Neural crest cell (in vitro differentiated cells): ENCODE measurements at regions not wholly inside any gene's neighbourhood (a gene's known extent, or its start where the extent isn't known, plus 50 kb on each side); places are given as distances from the start of the nearest gene placed in this dataset.

Source experiments
- DNase-seq: peaks from one replicate; pipeline ENCODE4 v3.0.0; 2021; ENCODE audit warnings: low read depth, mixed read lengths, low spot score
- H3K27ac Mint-ChIP-seq: one replicate; pipeline ENCODE4 v1.8.0; 2021; ENCODE audit warnings: mild to moderate bottlenecking, mixed read lengths; ENCODE audit not compliant: unreplicated experiment
- H3K27me3 Mint-ChIP-seq: 2 replicates; pipeline ENCODE4 v1.8.0; 2021; ENCODE audit warnings: low read depth, mild to moderate bottlenecking, mixed read lengths
- H3K36me3 Mint-ChIP-seq: 2 replicates; pipeline ENCODE4 v1.8.0; 2021; ENCODE audit warnings: low read depth, mild to moderate bottlenecking, mixed read lengths
- H3K4me1 Mint-ChIP-seq: 2 replicates; pipeline ENCODE4 v1.8.0; 2021; ENCODE audit warnings: mixed read lengths
- H3K4me3 Mint-ChIP-seq: one replicate; pipeline ENCODE4 v1.8.0; 2021; ENCODE audit warnings: mild to moderate bottlenecking, mixed read lengths
- H3K9me3 Mint-ChIP-seq: 2 replicates; pipeline ENCODE4 v1.8.0; 2021; ENCODE audit warnings: mixed read lengths
- TF ChIP-seq, protein P1 (sequence below): fragments of 200-600 bp; sonication (generic); conservative IDR thresholded peaks from 2 replicates; pipeline ENCODE4 v1.5.0; 2021; ENCODE audit warnings: antibody characterized with exemption, mild to moderate bottlenecking

DNA sequence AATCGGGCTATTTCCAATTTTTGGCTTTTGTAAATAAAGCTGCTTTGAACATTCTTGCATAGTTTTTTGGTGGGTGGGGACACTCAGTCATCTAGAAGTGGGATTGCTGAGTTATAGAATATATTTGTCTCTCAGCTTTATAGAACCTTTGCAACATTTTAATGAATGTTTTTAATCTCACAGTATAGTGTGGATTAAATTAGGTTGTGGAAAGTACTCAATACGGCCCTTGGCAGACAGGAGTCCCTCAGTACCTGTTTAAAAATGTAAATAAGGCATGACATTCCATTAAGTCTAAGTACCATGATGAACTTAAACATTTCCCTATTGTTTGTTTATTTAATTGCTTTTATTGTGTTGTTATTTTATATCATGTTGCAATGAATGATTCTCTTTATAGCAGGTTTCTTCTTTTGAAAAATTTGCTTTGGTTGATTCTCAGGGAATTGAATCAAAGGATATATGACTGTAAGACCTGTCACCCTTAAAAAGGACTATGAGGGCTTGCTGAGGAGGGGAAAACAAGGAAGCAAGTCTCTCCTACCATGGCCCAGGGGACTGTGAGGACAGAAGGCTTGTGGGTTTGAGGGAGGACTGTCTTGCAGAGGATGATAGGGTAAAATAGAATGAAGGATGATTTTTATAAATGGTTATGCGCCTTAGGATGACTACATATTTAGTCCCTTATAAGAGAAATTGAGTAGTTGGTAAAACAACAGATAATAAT is 165.1 kb downstream of the RPIA start:
- H3K27ac Mint-ChIP-seq: no peak overlapping the region
- TF ChIP-seq, protein P1, sequence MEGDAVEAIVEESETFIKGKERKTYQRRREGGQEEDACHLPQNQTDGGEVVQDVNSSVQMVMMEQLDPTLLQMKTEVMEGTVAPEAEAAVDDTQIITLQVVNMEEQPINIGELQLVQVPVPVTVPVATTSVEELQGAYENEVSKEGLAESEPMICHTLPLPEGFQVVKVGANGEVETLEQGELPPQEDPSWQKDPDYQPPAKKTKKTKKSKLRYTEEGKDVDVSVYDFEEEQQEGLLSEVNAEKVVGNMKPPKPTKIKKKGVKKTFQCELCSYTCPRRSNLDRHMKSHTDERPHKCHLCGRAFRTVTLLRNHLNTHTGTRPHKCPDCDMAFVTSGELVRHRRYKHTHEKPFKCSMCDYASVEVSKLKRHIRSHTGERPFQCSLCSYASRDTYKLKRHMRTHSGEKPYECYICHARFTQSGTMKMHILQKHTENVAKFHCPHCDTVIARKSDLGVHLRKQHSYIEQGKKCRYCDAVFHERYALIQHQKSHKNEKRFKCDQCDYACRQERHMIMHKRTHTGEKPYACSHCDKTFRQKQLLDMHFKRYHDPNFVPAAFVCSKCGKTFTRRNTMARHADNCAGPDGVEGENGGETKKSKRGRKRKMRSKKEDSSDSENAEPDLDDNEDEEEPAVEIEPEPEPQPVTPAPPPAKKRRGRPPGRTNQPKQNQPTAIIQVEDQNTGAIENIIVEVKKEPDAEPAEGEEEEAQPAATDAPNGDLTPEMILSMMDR: no peak
- peaks cover 2% of the 10 kb centered on the region for H3K36me3 Mint-ChIP-seq
- no peak overlapping the region for H3K4me3 Mint-ChIP-seq
- DNase-seq: no peak
- H3K27me3 Mint-ChIP-seq: no peaks in the 10 kb centered on the region
- no peaks in the 10 kb centered on the region for H3K4me1 Mint-ChIP-seq
- H3K9me3 Mint-ChIP-seq: peaks cover 31% of the 10 kb centered on the region

DNA sequence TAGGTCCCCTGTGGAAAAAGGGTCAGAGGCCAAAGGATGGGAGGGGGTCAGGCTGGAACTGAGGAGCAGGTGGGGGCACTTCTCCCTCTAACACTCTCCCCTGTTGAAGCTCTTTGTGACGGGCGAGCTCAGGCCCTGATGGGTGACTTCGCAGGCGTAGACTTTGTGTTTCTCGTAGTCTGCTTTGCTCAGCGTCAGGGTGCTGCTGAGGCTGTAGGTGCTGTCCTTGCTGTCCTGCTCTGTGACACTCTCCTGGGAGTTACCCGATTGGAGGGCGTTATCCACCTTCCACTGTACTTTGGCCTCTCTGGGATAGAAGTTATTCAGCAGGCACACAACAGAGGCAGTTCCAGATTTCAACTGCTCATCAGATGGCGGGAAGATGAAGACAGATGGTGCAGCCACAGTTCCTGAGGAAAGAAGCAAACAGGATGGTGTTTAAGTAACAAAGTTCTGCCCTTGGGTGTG is 165.8 kb downstream of the RPIA start:
- H3K36me3 Mint-ChIP-seq: peaks cover 2% of the 10 kb centered on the region
- H3K27ac Mint-ChIP-seq: no peak overlapping the region
- H3K27me3 Mint-ChIP-seq: no peaks in the 10 kb centered on the region
- DNase-seq: no peak
- no peak overlapping the region for H3K4me3 Mint-ChIP-seq
- peaks cover 25% of the 10 kb centered on the region for H3K9me3 Mint-ChIP-seq
- H3K4me1 Mint-ChIP-seq: no peaks in the 10 kb centered on the region
- TF ChIP-seq, protein P1: no peak

DNA sequence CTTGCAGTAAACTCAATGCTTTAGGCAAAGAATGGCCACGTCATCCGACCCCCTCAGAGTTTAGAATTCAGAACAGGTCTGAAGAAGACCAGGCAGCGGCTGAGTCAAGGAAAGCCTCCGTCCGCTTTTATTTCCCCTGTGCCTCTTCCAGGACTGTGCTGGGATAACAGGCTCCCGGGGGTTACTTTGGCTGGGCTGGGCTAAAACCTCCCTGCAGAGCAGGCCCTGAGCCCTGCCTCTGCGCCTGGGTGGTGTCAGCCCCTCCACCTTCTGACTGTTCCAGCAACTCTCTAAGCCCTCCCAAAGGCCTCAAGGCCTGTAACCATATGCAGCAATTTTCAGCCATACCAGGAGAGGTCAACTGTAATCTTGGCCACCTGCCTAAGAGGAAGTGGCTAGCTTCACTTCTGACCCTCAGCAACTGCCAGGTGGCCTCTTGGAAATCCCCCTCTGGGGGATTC is 166.5 kb downstream of the RPIA start:
- no peak overlapping the region for H3K4me3 Mint-ChIP-seq
- no peak for DNase-seq
- TF ChIP-seq, protein P1: no peak
- H3K4me1 Mint-ChIP-seq: no peaks in the 10 kb centered on the region
- H3K36me3 Mint-ChIP-seq: peaks cover 2% of the 10 kb centered on the region
- H3K9me3 Mint-ChIP-seq: peaks cover 22% of the 10 kb centered on the region
- H3K27me3 Mint-ChIP-seq: no peaks in the 10 kb centered on the region
- no peak overlapping the region for H3K27ac Mint-ChIP-seq

DNA sequence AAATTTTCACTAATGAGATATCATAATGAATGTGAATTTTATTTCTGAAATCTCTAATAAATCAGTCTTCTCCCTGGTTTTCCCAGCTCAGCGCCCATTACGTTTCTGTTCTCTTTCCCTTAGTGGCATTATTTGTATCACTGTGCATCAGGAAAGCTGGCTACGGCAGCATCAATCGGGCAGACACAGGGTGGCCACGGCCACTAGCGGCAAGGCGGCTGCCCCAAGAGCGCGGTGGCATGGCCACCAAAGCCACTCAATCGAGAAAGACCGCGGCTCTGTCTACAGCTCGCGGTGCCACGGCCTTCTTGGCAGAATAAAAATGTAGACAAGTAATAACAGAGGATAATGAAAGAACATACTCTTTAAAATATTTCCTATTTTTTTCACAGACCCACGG is 168.0 kb downstream of the RPIA start:
- peaks cover 2% of the 10 kb centered on the region for H3K36me3 Mint-ChIP-seq
- no peaks in the 10 kb centered on the region for H3K4me1 Mint-ChIP-seq
- TF ChIP-seq, protein P1: no peak
- H3K27me3 Mint-ChIP-seq: no peaks in the 10 kb centered on the region
- no peak overlapping the region for H3K4me3 Mint-ChIP-seq
- H3K27ac Mint-ChIP-seq: no peak overlapping the region
- no peak for DNase-seq
- H3K9me3 Mint-ChIP-seq: peaks cover 26% of the 10 kb centered on the region

DNA sequence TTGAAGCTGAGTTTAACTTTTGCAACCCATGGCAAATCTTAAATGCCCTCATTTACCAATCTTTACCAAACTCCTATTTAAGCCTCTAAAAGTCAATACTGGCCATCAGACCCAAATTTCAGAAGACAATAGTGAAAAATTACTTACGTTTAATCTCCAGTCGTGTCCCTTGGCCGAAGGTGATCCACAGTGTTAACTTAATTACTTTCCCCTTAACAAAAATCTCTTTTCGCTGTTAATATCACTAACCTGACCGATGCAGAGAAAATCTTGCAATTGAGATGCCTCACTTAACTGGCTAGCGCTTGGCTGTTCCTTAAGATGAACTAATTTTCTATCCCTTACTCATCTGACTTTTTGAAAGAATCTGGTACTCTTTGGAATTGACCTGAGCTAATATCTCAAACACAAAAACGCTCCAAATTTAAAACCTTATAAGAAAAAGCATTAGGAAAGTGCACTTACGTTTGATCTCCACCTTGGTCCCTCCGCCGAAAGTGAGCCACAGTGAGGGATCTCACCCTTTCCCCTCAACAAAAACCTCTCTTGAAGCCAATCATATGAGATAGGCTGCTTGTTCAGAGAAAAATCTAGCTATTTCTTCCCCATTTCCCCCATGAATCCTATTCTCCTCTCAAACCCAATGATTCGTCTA is 169.1 kb downstream of the RPIA start:
- Mint-ChIP-seq H3K27me3 (no peaks in the 10 kb centered on the region), H3K4me1 (no peaks in the 10 kb centered on the region), H3K9me3 (peaks cover 18% of the 10 kb centered on the region), H3K27ac (no peak overlapping the region), H3K4me3 (no peak overlapping the region), H3K36me3 (peaks cover 2% of the 10 kb centered on the region)
- no peak for DNase-seq
- TF ChIP-seq, protein P1: no peak
